HG03354 (cell line): ENCODE measurements at regions not wholly inside any gene's neighbourhood (a gene's known extent, or its start where the extent isn't known, plus 50 kb on each side); places are given as distances from the start of the nearest gene placed in this dataset.
"Not testable (repeated sequence)": the region's sequence is repeated elsewhere in the genome, so short reads cannot be mapped to it uniquely, and the experiment has no call there.

Experiments
- ATAC-seq: cut with Tn5 transposase; IDR thresholded peaks from one replicate; pipeline ENCODE4 v1.9.1; 2021; ENCODE audit warnings: mild to moderate bottlenecking; ENCODE audit not compliant: unreplicated experiment, poor library complexity, severe bottlenecking

DNA sequence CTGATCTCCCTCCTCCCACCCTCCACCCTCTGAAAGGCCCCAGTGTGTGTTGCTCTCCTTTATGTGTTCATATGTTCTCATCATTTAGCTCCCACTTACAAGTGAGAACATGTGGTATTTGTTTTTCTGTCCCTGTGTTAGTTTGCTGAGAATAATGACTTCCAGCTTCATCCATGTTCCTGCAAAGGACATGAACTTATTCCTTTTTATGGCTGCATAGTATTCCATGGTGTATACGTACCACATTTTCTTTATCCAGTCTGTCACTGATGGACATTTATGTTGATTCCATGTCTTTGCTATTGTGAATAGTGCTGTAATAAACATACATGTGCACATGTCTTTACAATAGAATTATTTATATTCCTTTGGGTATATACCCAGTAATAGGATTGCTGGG is 67.0 kb upstream of the ARL15 start:
- not testable (repeated sequence) for ATAC-seq

DNA sequence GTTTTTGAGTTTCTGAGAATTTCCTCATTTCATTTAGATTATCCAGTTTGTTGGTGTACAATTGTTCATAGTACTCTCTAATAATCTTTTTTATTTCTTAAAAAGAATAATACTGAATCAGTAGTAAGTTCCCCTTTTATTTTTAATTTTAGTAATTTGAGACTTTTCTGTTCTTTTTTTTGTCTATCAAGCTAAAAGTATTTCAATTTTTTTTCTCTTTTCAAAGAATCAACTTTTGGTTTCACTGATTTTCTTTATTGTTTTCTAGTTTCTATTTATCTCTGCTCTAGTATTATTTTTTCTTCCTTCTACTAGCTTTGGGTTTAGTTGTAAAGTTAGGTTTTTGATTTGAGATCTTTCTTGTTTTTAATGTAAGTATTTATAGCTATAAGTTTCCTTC is 60.6 kb upstream of the ARL15 start:
- ATAC-seq, result no peak

DNA sequence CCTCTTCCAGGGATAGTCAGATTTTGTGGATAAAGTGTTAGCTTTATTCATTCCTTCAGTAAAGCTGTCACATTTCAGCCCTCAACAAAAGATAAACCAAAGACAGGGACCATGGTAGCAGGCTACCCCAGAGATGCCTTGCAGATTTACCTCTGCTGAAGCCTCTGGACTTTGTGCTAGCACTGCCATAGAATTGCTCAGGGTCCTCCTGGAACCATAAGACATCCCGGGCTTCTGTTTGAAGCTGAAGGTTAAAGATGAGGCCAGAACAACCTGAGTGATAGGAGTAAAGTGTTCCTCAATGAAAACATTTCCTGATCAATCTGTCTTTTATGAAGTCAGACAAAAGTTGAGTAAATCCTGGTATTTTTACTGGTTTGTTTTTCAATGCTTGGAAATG is 57.5 kb upstream of the ARL15 start:
- ATAC-seq, result no peak

DNA sequence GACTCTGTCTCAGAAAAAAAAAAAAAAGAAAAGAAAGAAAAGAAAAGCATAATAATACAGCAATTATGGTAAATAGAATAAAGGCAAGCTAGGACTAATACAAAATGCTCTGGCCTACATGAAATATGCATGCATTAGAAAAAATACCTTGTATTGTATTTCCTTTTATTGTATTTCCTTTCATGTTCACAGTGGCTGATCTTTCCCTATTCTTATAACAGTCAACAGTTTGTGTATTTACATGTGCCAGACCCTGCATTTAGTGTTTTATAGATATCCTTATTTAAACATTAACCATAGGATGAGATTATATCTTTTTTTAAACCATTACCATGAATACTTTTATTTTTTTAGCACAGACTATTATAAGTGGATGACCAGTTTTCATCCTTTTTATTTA is 56.3 kb upstream of the ARL15 start:
- ATAC-seq, result no peak

DNA sequence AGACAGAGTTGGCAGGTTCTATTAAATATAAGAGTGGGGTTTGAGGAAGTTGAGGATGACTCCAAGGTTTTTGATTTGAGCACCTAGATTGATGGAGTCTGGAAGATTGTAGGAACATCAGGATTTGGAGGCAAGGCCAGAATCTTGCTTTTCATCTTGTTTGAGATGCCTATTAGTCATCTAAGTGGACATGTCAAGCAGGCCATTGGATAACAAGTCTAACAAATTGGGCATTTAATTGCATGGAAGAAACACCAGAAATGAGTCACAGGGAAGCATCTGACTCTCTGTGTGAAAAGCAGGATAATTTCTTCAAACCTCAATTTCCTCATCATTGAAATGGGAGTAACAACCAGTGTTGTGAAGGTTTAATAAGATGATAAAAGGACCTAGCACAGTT is 53.3 kb upstream of the ARL15 start:
- ATAC-seq, result no peak

DNA sequence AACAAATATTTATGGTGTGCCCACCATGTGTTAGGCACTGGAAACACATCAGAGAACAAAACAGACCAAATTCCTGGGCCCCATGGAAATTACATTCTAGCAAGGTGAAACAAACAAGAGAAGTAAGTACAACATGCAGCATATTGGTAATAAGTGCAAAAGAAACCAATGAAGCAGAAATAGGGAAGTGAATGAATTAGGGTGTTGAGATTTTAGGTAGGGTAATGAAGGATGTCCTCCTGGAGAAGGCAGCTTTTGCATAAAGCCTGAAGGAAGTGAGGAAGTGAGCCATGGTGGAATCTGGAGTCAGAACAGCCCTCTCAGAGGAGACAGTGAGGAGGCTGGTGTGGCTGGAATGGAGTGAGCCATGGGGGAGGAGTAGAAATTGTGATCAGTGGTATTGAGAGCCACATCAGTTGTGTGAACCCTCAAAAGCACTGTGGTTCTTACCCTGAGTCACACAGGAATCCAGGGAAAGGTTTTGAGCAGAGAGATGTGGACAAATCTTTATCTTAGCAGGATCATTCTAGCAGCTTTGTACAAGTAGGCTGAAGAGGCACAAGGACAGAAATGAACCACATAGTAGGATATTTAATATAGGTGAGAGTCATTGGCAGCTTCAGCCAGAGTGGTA is 52.7 kb upstream of the ARL15 start:
- no peak for ATAC-seq

DNA sequence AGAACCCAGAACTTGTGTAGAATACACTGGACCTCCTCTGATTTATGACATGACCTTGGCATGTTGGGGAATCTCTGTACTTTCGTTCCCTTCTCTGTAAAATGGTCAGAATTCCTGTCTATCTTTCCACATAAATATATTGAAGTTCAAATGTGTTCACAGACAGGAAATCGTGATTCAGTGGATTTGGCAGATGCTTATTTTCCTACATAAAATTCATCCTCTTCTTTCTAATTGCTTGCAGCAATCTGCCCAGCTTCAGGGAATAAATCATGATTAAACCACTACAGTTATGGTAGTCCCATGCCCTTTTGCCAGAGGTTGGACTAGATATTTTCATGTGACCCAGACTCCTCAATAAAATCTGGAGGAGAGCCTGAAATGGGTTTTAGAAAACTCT is 52.1 kb upstream of the ARL15 start:
- no peak for ATAC-seq

DNA sequence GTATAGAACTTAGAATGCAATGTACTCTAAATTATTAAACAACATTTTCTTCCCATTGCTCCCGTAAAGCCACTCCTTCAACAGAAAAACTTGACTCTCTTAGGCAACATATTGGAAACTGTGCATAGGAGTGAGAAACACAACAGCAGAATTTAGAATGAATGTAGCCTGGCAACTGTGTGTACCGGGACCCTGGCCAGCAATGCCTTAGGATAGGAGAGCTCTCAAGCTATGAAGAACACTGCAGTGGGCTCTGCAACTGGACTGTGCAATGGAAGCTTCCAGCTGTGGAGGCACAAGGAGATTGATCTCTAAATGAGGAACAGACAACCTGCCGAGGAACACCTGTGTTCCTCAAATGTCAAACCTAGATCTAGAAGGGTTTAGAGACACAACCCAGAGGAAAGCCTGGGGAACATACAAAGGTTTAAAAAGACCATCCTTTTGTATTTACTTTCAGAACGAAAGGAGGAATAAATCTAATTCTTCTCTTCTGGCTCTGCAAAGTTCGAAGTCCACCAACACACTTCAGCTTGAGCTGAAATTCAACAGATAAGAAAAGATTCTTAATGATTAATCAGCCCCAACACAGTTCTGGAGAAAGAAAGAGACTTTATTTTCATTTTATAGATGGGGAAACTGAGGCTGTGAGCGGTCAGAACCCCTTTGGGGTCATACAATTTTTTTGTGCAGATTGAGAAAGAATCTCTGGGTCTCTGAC is 51.5 kb upstream of the ARL15 start:
- no peak for ATAC-seq

DNA sequence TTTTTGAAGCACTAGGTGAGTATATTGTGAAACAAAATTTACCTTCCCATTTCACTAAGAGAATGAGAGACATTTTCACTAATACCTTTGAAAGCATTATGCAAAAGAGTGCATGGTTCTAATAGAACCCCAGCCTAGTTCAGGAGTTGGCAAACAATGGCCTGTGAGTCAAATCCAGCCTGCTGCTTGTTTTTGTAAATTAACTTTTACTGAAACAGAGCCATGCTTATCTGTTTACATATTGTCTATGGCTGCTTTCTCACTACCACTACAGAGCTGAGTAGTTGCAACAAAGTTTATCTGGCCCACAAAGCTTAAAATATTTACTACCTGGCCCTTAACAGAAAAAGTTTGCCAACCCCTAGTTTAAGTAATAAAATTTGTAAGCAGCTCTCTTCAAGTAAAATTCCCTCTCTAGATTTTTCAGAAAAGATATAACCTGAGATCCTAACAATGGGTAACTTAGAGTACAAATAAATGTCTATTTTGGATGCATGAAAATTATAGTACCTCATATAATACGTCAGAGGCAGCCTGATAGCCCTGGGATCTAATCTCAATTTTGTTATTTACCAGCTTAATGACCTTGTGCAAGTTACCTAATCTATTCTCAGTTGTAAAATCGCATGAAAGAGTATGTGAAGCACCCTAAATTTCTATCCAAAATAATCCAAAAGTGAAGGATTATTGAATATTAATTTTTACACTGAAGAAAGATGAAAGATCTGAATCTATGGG is 50.7 kb upstream of the ARL15 start:
- no peak for ATAC-seq
